ENCODE measurements at regions not wholly inside any gene's neighbourhood (a gene's known extent, or its start where the extent isn't known, plus 50 kb on each side); places are given as distances from the start of the nearest gene placed in this dataset.

GRCh38 chr7:27345164-27345887, 102.7 kb downstream of the EVX1 start:
- ChIA-PET POLR2A (no interaction called here), CTCF (interaction anchor here (0.7 to 1.5 kb wide), 6 partner anchors 15 to 576 kb away, joined by 3 to 7 read pairs (median 4); no protein-coding TSS in a partner anchor)
- no peak overlapping the region for H3K27ac Mint-ChIP-seq
- DNase-seq (ENCODE audit: low spot score) (no peak), ATAC-seq (no peak)
- TF ChIP-seq FOXP1 (CRISPR knock-in tag; IDR thresholded peaks at IDR 0.05; ENCODE audit: borderline replicate concordance) (no peak), ATF1 (CRISPR knock-in tag; IDR thresholded peaks at IDR 0.05) (no peak), RORB (CRISPR knock-in tag; IDR thresholded peaks at IDR 0.05) (no peak), MYBL2 (CRISPR knock-in tag; IDR thresholded peaks at IDR 0.05) (no peak), CREM (CRISPR knock-in tag; IDR thresholded peaks at IDR 0.05) (no peak), SP1 (CRISPR knock-in tag; conservative IDR thresholded peaks at IDR 0.05) (no peak), ETV6 (CRISPR knock-in tag; IDR thresholded peaks at IDR 0.05) (no peak), ERG (CRISPR knock-in tag; IDR thresholded peaks at IDR 0.05) (no peak), CDX4 (CRISPR knock-in tag; IDR thresholded peaks at IDR 0.05; ENCODE audit: borderline replicate concordance) (no peak), ELF4 (CRISPR knock-in tag; IDR thresholded peaks at IDR 0.05; ENCODE audit: low read depth) (no peak), TEAD1 (CRISPR knock-in tag; IDR thresholded peaks at IDR 0.05) (no peak), ARID4B (CRISPR knock-in tag; IDR thresholded peaks at IDR 0.05; ENCODE audit: borderline replicate concordance) (no peak), SMAD4 (CRISPR knock-in tag; IDR thresholded peaks at IDR 0.05) (no peak), MLX (CRISPR knock-in tag; IDR thresholded peaks at IDR 0.05) (no peak), ZNF416 (CRISPR knock-in tag; IDR thresholded peaks at IDR 0.05) (no peak), ZNF219 (CRISPR knock-in tag; IDR thresholded peaks at IDR 0.05; ENCODE audit: borderline replicate concordance) (no peak), MXD4 (CRISPR knock-in tag; IDR thresholded peaks at IDR 0.05; ENCODE audit: borderline replicate concordance) (no peak), ZBTB43 (CRISPR knock-in tag; IDR thresholded peaks at IDR 0.05) (no peak), FOXJ3 (CRISPR knock-in tag; IDR thresholded peaks at IDR 0.05; ENCODE audit: borderline replicate concordance) (no peak)
- peaks cover 15% of the 10 kb centered on the region for H3K4me1 Mint-ChIP-seq
- no peaks in the 10 kb centered on the region for H3K36me3 Mint-ChIP-seq
- peaks cover 4% of the 10 kb centered on the region for H3K27me3 Mint-ChIP-seq (ENCODE audit: low read depth)
- H3K4me3 Mint-ChIP-seq, result no peak overlapping the region
- no peaks in the 10 kb centered on the region for H3K9me3 Mint-ChIP-seq

Measured in WTC11 (cell line).